GF-D8 (cell line): ENCODE measurements at regions not wholly inside any gene's neighbourhood (a gene's known extent, or its start where the extent isn't known, plus 50 kb on each side); places are given as distances from the start of the nearest gene placed in this dataset.
"Not testable (repeated sequence)": the region's sequence is repeated elsewhere in the genome, so short reads cannot be mapped to it uniquely, and the experiment has no call there.

ENCODE experiments used
- DNase-seq: peaks from one replicate; lab custom pipeline; 2025; lab: John Stamatoyannopoulos, UW

- DNase-seq: no peak
Observed at GRCh38 chr10:53534428-53534827, 761.8 kb upstream of the MBL2 start.

- no peak for DNase-seq
Observed at GRCh38 chr10:53528974-53529373, 756.4 kb upstream of the MBL2 start.

- DNase-seq: no peak
Observed at GRCh38 chr10:53521046-53521445, 748.5 kb upstream of the MBL2 start.

GRCh38 chr10:53508197-53508596, 735.6 kb upstream of the MBL2 start:
- DNase-seq: no peak

- DNase-seq: not testable (repeated sequence)
Observed at GRCh38 chr10:53504492-53504891, 731.9 kb upstream of the MBL2 start.

- no peak for DNase-seq
Observed at GRCh38 chr10:53491774-53492173, 719.2 kb upstream of the MBL2 start.

- DNase-seq: no peak
Observed at GRCh38 chr10:53490553-53490952, 718.0 kb upstream of the MBL2 start.

GRCh38 chr10:53489335-53490182, 717.0 kb upstream of the MBL2 start:
- no peak for DNase-seq

- DNase-seq: no peak
Observed at GRCh38 chr10:53487019-53487983, 714.7 kb upstream of the MBL2 start.

GRCh38 chr10:53485422-53485821, 712.8 kb upstream of the MBL2 start:
- not testable (repeated sequence) for DNase-seq

- no peak for DNase-seq
Observed at GRCh38 chr10:53479365-53479764, 706.8 kb upstream of the MBL2 start.

- DNase-seq: no peak
Observed at GRCh38 chr10:53477313-53477675, 704.7 kb upstream of the MBL2 start.

GRCh38 chr10:53476650-53477312, 704.2 kb upstream of the MBL2 start:
- no peak for DNase-seq

GRCh38 chr10:53469383-53469782, 696.8 kb upstream of the MBL2 start:
- DNase-seq: no peak

GRCh38 chr10:53463539-53463938, 691.0 kb upstream of the MBL2 start:
- no peak for DNase-seq

GRCh38 chr10:53458007-53458406, 685.4 kb upstream of the MBL2 start:
- DNase-seq: no peak

- no peak for DNase-seq
Observed at GRCh38 chr10:53453196-53453595, 680.6 kb upstream of the MBL2 start.

- DNase-seq: no peak
Observed at GRCh38 chr10:53447576-53447975, 675.0 kb upstream of the MBL2 start.

GRCh38 chr10:53441843-53442242, 669.3 kb upstream of the MBL2 start:
- DNase-seq: no peak

GRCh38 chr10:53440601-53441000, 668.0 kb upstream of the MBL2 start:
- DNase-seq: no peak

GRCh38 chr10:53439075-53439474, 666.5 kb upstream of the MBL2 start:
- not testable (repeated sequence) for DNase-seq

- no peak for DNase-seq
Observed at GRCh38 chr10:53434413-53434812, 661.8 kb upstream of the MBL2 start.
